Adrenal gland (tissue), 9 donors: ENCODE measurements at regions not wholly inside any gene's neighbourhood (a gene's known extent, or its start where the extent isn't known, plus 50 kb on each side); places are given as distances from the start of the nearest gene placed in this dataset.
"Not testable (repeated sequence)": the region's sequence is repeated elsewhere in the genome, so short reads cannot be mapped to it uniquely, and the experiment has no call there.

Experiments used
- DNase-seq, 7 donors: peaks; one replicate each; pipeline ENCODE4 v3.0.0-alpha.2; 2019 to 2020
- H3K27ac ChIP-seq, 5 donors: fragments of 200-600 bp; sonication (generic) in 4 of 5; 1 replicate in 3 of 5; 2 replicates in 2 of 5; pipeline versions ENCODE4 v1.5.1 to v1.8.0; 2016 to 2020; ENCODE audit warnings: mild to moderate bottlenecking in 1 of 5
- H3K27me3 ChIP-seq: fragments of 200-600 bp; 2 replicates; pipeline ENCODE4 v1.8.0; 2021
- H3K36me3 ChIP-seq, 2 donors: fragments of 200-600 bp; replicated peaks in 1 of 2; 1 replicate in 1 of 2; 2 replicates in 1 of 2; pipeline versions ENCODE4 v1.5.1 to v1.8.0; 2018 to 2022
- H3K4me1 ChIP-seq, 2 donors: fragments of 200-600 bp; replicated peaks in 1 of 2; 1 replicate in 1 of 2; 2 replicates in 1 of 2; pipeline versions ENCODE4 v1.5.1 to v1.8.0; 2018 to 2021
- H3K4me3 ChIP-seq, 4 donors: fragments of 200-600 bp; sonication (generic) in 3 of 4; one replicate each; pipeline ENCODE4 v1.5.1; 2016 to 2018
- H3K9me3 ChIP-seq, 3 donors: fragments of 200-600 bp; sonication (generic) in 1 of 3; replicated peaks in 1 of 3; 1 replicate in 2 of 3; 2 replicates in 1 of 3; pipeline versions ENCODE4 v1.5.1 to v1.8.0; 2016 to 2021
- POLR2A ChIP-seq, 2 donors: fragments of 450-650 bp; IDR thresholded peaks; one replicate each; pipeline ENCODE4 v1.6.1; 2017; ENCODE audit warnings: antibody characterized with exemption in 2 of 2, mild to moderate bottlenecking in 2 of 2, moderate library complexity in 1 of 2
- WGBS, 4 donors: extraction: QIAGEN DNeasy Blood & Tissue Kit in 2 of 4; methylation state at CpG; one replicate each; pipeline versions ENCODE4 v1.1.5 to v1.1.7; 2013 to 2017; 5-methylcytosine and 5-hydroxymethylcytosine counted together
- intact Hi-C, 2 donors: fragments of 100-400 bp; cut with DNase I; formaldehyde crosslinking; loops; one replicate each; pipeline versions ENCODE4 v1.14.1 to v1.15.0; 2022 to 2023
- TF ChIP-seq, protein P1 (sequence below), 6 experiments: fragments of 450-650 bp in 4 of 6; fragments of 200-600 bp in 2 of 6; sonication (generic) in 1 of 6; IDR thresholded peaks; 1 replicate in 5 of 6; 2 replicates in 1 of 6; pipeline versions ENCODE4 v1.5.1 to v1.8.0; 2016 to 2021; ENCODE audit warnings: antibody characterized with exemption in 6 of 6, mild to moderate bottlenecking in 2 of 6, moderate library complexity in 1 of 6
- donor health status: healthy with polysubstance abuse.
- donor health status: Bipolar disorder and iron deficiency.
- donor health status: DM: yes; HTN: yes; CAD: no.
- donor health status: DM: no; HTN: no; CAD: no.
- donor health status: DM: no; HTN: no; CAD: no.

DNA sequence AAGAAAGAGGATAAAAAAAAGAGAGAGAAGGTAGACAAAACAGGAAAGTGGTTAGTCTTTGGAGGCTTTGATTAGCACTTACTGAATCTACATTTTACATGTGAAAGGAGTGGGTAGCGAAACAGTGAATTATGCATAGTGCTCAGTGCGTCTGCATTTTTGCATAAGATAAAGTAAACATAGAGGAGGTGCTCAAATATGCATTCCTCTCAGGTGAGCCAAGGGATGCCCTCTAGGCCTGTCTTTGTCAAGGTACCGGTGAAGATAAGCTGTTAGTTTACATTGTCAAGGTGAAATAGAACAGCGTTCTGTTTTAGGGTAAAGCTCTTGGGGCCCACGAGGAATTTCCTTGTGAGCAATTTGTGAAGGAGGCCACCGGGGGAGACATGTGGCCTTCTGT, 260.6 kb downstream of the TRIML1 start:
- Histone ChIP-seq H3K36me3 (no peaks in the 10 kb centered on the region), H3K9me3 (no peaks in the 10 kb centered on the region), H3K4me1 (no peaks in the 10 kb centered on the region), H3K27ac (no peak overlapping the region), H3K27me3 (no peaks in the 10 kb centered on the region), H3K4me3 (no peak overlapping the region)
- no peak for TF ChIP-seq POLR2A (IDR thresholded peaks at IDR 0.05)
- TF ChIP-seq, protein P1, sequence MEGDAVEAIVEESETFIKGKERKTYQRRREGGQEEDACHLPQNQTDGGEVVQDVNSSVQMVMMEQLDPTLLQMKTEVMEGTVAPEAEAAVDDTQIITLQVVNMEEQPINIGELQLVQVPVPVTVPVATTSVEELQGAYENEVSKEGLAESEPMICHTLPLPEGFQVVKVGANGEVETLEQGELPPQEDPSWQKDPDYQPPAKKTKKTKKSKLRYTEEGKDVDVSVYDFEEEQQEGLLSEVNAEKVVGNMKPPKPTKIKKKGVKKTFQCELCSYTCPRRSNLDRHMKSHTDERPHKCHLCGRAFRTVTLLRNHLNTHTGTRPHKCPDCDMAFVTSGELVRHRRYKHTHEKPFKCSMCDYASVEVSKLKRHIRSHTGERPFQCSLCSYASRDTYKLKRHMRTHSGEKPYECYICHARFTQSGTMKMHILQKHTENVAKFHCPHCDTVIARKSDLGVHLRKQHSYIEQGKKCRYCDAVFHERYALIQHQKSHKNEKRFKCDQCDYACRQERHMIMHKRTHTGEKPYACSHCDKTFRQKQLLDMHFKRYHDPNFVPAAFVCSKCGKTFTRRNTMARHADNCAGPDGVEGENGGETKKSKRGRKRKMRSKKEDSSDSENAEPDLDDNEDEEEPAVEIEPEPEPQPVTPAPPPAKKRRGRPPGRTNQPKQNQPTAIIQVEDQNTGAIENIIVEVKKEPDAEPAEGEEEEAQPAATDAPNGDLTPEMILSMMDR (IDR thresholded peaks at IDR 0.05), result no peak
- DNase-seq, result no peak
- WGBS, 4 donors, result 62 to 77% (median 67%) methylated on average over 6 of the region's 6 CpGs
- intact Hi-C loops, result no loop called here

DNA sequence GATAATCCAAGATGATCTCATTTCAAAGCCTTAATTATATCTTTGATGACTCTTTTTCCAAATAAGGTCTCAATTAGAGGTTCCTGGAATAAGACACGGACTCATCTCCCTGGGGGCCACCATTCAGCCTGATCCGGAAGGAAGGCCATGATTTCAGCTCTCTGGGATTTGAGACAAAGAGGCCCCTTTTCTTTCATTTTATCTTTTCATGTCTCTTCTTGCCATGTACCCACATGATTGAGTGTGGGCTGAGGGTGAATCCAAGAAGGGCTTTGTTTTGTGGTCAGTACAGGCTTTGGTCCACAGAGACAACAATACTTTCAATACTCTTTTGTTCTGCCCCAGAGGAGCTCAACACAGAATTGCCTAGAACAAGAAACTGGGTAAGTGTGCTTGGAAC, 261.2 kb downstream of the TRIML1 start:
- no peaks in the 10 kb centered on the region for H3K4me1 ChIP-seq
- no peak for DNase-seq
- no peaks in the 10 kb centered on the region for H3K36me3 ChIP-seq
- WGBS, 4 donors, result 39 to 62% (median 48%) methylated on average over 2 of the region's 2 CpGs
- H3K27me3 ChIP-seq, result no peaks in the 10 kb centered on the region
- intact Hi-C loops, result no loop called here
- no peaks in the 10 kb centered on the region for H3K9me3 ChIP-seq
- no peak for TF ChIP-seq POLR2A (IDR thresholded peaks at IDR 0.05)
- TF ChIP-seq, protein P1 (IDR thresholded peaks at IDR 0.05), result no peak
- no peak overlapping the region for H3K27ac ChIP-seq
- H3K4me3 ChIP-seq, result no peak overlapping the region

DNA sequence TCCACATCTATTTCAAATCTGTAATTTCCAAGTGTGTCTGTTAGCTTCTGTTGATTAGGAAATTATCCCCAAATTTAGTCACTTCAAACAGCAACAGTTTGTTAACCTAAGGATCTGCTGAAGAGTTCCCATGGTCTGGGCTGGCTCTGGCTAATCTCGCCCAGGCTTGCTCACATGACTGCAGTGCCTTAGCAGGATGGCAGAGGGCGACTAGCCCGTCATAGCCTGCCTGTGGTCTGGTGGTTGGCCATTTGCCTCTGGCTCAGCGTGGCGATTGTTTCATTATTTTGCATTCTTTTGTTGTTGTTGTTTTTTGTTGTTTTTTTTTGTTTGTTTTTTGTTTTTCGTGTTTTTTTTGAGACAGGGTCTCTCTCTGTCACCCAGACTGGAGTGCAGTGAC, 264.0 kb downstream of the TRIML1 start:
- intact Hi-C loops, result no loop called here
- WGBS, 4 donors, result 88 to 92% (median 90%) methylated on average over 6 of the region's 6 CpGs
- TF ChIP-seq, protein P1 (IDR thresholded peaks at IDR 0.05), result no peak
- TF ChIP-seq POLR2A (IDR thresholded peaks at IDR 0.05), result no peak
- Histone ChIP-seq H3K27ac (no peak overlapping the region), H3K4me1 (no peaks in the 10 kb centered on the region), H3K36me3 (no peaks in the 10 kb centered on the region), H3K4me3 (no peak overlapping the region), H3K27me3 (no peaks in the 10 kb centered on the region), H3K9me3 (no peaks in the 10 kb centered on the region)
- DNase-seq, result no peak

DNA sequence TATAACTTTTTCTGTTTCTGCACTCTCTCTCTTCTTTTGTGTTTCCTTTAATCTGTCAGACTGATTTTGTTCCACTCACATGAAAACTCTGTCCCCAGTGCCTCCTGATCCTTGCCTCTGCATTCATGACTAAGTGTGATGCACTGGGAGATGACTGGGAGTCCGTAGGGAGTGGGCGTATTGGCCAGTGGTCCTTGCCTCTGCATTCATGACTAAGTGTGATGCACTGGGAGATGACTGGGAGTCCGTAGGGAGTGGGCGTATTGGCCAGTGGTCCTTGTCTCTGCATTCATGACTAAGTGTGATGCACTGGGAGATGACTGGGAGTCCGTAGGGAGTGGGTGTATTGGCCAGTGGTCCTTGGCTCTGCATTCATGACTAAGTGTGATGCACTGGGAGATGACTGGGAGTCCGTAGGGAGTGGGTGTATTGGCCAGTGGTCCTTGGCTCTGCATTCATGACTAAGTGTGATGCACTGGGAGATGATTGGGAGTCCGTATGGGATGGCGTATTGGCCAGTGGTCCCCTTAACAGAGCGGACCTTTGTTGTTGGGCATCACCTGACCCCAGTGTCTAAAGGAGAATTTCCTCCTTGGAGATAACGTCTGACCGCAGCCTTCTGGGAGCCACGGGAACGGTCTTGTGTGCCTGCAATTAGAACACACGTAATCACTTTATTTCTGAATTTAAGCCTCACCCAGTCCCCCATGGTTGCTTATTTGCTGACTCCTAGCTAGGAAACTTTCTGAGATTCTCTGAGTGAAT, 266.0 kb downstream of the TRIML1 start:
- WGBS, 4 donors, result 72 to 88% (median 87%) methylated on average over 12 to 14 of the region's 14 CpGs
- H3K9me3 ChIP-seq, H3K27me3 ChIP-seq, intact Hi-C loops, DNase-seq, H3K4me3 ChIP-seq, H3K27ac ChIP-seq, H3K4me1 ChIP-seq, H3K36me3 ChIP-seq: not testable (repeated sequence)
